VCaP (cell line): ENCODE measurements at regions not wholly inside any gene's neighbourhood (a gene's known extent, or its start where the extent isn't known, plus 50 kb on each side); places are given as distances from the start of the nearest gene placed in this dataset.

Experiments
- H3K27ac ChIP-seq: fragments of 450-650 bp; 2 replicates; pipeline ENCODE4 v1.5.1; 2017
- CTCF ChIP-seq: fragments of 450-650 bp; conservative IDR thresholded peaks from 2 replicates; pipeline ENCODE4 v1.5.1; 2017; ENCODE audit warnings: mild to moderate bottlenecking, moderate library complexity

GRCh38 chr14:83023369-83023768, 1489.7 kb upstream of the SEL1L start:
- no peak for TF ChIP-seq CTCF
- H3K27ac ChIP-seq = no peak overlapping the region

DNA sequence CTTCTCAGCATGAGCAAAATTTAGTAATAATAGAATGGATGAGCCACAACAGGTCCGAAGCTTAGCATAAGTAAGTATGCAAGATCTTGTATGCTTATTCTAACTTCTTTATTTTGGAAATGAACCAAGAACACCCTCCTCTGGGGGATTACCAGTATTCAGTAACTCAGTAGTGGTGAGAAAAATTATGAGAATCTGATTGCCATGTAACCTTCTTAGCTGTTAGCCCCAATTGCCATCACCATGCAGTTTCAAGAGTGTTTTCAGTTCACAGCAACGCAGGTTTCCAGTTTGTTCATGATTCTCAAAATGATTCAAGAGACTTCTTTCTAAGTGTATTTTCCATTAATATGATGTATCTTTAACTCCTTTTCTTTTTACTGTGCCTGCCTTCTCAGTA, 1507.6 kb upstream of the SEL1L start:
- no peak for TF ChIP-seq CTCF
- no peak overlapping the region for H3K27ac ChIP-seq

GRCh38 chr14:83042858-83043257, 1509.2 kb upstream of the SEL1L start:
- TF ChIP-seq CTCF = no peak

DNA sequence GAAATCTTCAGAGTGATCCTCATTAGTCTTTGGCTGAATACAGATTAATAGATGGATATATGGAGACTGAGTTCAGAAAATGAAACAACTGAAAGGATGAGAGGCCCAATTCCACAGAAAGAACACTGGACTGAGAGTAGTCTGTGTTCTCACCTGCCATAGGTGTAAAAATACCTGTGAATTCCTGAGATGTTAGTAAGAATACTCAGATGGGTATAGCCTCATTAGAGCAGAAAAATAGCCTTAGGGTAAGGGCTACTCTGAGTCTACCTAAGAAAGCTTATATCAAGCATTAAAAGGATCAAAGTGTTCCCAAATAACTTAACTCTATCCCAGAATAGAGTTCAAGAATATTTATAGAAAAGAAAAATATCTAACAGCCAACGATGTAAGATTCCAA, 1510.3 kb upstream of the SEL1L start:
- no peak overlapping the region for H3K27ac ChIP-seq
- no peak for TF ChIP-seq CTCF

More at GRCh38 chr14:83042858-83043257, 1509.2 kb upstream of the SEL1L start:
- no peak overlapping the region for H3K27ac ChIP-seq

- H3K27ac ChIP-seq = no peak overlapping the region
- no peak for TF ChIP-seq CTCF
Measured at GRCh38 chr14:83047059-83047830, 1513.6 kb upstream of the SEL1L start.

DNA sequence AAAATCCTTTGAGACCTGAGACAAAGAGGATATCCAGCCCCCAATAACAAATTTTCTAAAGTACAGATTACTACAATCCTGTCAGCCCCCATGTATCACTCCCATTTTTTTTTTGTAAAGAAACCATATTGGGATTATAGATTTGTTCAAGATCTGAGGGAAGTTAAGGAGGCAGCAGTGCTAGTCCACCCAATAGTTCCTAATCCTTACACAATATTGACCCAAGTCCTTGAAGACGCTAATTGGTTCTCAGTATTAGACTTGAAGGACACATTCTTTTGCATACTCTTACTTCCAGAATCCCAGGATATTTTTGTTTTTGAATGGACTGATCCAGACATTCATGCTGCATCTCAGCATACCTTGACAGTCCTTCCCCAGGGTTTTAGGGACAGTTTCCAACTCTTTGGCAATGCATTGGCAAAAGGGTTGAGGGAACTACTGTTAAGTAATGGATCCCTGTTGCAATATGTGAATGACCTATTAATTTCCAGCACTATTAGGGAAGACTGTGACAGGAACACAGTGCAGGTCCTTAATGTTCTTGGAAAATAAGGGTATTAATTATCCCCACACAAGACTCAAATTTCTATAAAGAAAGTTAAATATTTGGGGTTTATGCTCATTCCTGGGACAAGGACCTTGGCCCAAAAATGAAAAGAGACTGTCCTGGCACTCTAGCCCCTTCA, 1519.5 kb upstream of the SEL1L start:
- H3K27ac ChIP-seq = no peak overlapping the region
- no peak for TF ChIP-seq CTCF

DNA sequence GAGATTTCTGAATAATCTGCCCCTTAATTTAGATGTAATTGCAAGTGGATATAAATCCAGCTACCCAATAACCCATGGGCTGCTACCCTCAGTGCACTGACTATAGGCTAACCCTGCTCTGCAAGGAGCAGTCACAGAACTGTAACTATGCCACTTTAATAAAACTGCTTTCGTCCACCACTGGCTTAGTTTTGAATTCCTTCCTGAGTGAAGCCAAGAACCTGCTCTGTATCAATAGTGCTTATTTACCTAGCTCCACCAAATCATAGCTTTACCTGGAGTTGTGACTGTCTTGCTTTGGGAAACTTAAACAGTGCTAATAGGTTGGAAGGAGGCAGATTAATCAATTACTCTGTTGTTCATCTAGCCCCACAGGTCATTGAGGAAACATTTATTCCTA, 1524.4 kb upstream of the SEL1L start:
- H3K27ac ChIP-seq = no peak overlapping the region
- TF ChIP-seq CTCF = no peak
